ENCODE measurements at regions not wholly inside any gene's neighbourhood (a gene's known extent, or its start where the extent isn't known, plus 50 kb on each side); places are given as distances from the start of the nearest gene placed in this dataset.

DNA sequence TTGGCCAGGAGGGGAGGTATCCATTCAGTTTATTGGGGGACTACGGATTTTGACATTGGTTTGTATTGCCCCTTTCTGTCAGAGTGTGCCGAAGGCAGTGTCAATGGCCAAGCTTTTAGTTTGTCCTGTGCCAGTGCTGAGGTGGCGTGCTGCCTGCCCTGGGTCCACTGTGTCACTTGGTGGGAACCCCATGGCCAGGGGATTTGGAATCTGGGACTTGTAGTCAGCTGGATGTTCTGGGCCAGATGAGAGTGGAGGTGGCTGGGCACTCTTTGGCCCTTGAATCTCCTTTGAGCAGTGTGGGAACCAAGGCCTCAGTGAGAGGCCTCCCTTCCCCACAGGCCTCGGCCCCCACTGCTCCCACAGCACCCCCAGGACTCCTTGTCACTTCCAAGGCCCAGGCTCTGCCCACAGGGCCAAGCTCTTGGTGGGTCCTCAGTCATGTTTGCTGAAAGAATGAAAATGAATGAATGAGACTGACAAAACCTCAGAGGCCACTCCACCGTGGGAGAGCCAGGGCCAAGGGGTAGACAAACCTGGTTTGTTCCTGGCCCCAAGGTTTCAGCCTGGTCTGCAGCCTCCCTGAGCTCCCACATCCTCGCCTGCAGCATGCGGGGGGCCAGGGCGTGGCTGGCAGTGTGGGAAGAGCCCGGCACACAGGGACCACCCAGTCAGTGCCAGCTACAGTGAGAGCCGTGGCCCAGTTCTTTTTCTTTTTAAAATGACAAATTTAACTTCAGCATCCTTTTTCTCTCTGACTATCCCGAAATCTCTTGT, 412.2 kb downstream of the MATN1 start:
- peak; percentile 0 for DNase-seq

DNA sequence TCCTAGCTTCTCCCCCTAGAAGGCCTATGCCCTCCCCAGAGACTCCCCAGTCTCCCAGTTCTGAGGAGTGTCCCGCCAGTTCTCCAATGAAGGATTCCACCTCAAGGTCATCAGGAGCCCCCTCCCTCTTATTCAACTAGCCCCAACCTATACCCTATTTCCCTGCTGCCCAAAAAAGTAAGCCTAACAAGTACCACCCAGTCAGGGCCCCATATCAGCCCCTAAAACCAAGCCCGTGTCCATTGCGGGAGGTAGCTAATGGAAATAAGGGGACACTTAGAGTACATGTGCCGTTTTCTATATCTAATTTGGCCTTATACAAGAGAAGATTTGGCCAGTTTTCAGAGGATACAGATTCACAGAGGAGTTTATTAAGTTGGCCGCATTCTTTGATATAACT, 416.2 kb downstream of the MATN1 start:
- no peak for DNase-seq

DNA sequence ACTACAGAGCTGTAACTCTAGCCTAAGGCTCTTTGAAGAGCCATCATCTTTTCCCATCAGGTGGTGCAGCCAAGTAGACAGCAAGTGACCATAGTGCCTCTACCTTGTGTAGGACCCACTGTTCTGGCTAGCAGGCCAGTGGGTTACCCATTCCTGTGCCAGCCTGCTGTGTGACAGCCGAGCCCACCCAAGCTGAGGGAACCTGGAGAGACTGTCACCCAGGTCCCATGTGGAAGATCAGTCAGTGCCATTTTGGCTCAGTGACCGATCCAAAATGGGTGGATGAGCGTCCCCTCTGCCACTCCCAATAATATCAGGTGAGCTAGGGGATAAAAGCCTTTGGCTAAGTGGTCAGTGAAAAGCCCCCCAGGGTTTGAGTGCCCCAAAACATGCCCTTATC, 417.9 kb downstream of the MATN1 start:
- DNase-seq: peak; percentile 2

DNA sequence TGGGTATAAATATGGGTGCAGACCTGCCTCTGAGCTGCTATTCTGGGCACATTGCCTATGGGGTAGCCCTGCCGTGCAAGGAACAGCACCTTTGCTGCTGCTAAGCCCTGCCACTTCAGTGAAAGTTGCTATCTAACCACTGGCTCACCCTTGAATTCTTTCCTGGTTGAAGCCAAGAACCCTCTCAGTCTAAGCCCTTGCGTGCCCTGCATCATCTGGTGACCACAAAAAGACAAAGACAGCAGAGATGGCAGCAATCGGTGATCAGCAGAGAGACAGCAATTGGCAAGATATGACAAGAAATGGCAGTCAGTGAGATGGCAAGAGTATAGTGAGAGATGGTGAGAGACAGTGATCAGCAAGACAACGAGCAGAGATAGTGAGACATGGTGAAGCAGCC, 418.3 kb downstream of the MATN1 start:
- DNase-seq: no peak

DNA sequence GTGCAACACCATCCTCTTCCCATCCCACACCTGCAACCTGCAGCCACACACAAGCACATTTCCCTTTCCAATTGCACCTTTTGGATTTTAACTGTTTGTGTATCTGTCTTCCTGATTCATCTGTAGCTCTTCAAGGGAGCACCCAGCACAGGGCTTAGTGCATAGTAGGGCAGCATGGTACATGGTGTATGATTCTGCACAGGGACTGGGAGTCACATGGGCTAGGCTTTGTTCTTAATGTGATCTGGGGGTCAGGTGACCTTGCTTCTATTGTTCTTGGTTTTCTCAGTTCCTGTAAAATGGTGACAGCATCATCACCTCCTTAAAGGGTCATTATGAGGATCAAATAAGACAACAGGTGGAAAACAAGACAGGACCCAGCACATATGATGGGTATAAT, 419.3 kb downstream of the MATN1 start:
- no peak for DNase-seq

DNA sequence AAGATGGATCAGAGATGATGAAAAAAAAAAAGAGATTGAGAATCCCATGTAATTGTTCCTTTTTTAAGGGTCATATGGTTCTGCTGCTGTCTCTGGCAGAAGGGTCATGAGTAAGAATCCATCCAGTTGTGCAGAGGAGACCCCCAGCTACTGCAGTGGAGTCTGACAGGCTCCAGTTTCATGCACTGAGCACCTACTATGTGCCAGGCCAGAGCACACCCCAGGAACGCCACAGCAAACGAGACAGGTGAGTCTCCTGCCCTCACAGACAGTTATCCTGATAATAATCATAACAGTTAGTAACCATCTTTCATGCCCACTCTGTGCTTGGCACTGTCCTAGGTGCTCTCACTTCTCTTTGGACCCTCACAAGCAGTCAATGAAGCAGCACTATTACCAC, 420.0 kb downstream of the MATN1 start:
- DNase-seq: no peak

DNA sequence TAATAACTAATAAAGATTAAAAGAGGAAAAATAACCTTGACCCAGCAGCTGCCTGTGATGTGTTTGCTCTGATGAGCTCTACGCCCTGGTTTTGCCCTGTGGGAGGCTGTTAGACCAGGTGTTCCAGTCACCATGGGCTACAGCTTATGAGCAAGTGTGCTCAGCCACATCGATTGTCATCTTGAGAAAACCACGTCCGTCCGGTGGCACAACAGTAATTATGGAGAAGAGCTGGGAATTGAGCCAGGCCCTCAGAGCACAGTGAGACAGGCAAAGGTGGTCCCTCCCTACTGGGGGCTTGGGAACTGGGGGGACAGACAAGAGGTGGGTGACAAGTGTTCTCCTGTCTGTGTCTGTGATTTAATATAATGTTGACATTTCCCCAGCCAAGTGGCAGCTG, 420.5 kb downstream of the MATN1 start:
- no peak for DNase-seq

DNA sequence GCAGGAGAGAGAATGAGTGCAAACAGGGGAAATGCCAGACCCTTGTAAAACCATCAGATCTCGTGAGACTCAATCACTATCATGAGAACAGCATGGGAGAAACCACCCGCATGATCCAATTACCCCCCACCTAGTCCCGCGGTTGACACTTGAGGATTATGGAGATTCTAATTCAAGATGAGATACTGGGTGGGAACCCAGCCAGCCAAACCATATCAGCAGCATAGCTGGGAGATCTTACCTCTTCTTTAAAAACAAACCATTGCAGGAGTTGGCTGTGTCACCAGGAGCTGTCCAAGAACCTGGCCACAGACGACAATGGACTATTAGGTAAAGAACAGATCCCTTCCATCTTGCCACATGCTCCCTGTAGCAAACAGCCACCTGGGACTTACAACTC, 422.7 kb downstream of the MATN1 start:
- DNase-seq: no peak

DNA sequence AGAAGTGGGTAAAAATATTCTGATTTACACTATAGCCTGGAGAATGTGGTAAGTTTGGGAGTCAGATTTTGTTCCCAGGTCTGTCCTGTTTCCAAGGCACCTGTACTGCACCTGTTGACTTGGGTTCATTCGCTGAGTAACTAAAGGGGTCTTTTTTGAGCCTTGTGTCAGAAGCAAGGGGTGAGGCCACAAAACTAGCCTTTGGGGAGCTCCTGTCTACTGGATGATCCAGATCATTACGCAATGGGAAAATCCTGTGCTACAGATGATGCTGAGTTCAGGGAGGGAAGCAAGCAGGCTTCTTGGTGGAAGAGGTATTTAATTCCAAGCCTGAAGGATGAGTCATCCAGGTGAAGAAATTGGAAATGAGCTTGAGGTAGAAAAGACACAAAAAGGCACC, 424.0 kb downstream of the MATN1 start:
- DNase-seq: no peak

DNA sequence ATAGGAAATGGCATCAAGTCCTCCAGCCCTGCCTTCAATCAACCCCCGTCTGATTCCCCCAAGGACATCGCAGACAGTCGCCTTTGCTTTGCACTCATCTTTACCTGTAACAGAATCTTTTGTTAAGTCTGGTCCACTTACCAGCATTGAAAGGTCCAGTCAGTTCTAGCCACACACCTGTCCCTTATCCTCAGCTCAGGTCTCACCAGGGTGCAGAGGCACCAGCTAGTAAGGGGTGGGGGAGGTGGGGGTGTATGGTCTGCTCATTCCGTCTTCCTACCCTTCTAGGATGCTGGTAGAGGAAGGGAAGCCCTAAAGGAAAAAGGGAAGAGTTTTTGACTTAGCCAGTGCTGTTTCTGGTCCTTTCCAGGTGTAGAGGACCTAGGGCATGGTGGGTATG, 427.7 kb downstream of the MATN1 start:
- no peak for DNase-seq

DNA sequence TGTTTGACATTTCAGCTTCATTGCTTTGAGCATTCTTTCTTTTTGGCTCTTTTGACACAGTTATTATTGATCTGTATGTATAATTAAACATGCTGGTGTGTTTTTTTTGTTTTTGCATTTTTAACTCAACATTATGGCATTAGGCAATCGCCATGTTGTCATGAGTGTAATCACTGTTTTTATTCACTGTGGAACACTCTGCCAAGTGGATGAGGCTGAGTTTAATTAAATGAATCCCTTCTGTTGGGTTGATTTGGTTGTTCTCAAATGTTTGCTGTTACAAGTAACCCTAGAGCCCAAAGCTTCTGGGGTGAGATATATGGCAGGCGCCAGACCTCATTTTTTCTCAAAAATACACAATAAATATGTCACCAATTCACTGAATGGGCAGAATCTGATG, 428.1 kb downstream of the MATN1 start:
- no peak for DNase-seq

DNA sequence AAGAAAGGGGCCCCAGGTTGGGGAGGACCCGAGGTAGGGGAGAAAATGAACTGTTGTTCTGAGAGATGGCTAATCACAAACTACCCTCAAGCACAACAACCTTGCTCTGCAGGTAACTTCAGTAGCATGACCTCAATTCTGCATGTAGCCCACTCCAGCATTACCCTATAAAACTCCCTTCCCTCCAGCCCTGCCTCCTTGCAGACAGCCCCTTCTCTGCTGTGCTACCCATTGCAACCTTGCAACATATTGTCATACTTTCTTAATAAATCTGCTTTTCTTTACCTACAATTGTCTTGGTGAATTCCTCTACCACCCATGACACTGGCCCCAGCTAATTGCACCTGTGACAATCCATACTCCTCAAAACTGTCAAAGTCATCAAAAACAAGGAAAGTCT, 428.9 kb downstream of the MATN1 start:
- DNase-seq: no peak

DNA sequence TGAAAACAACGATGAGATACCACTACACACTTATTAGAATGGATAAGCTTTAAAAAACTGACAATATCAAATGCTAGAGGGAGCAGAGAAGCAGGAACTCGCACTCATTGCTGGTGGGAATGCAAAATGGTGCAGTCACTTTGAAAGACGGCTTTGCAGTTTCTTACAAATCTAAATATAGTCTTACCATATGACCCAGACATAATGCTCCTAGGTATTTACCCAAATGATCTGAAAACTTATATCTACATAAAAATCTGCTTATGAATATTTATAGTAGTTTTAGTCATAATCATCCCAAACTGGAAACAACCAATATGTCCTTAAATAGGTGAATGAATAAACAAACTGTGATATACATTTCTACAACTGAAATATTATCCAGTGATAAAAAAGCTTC, 430.9 kb downstream of the MATN1 start:
- no peak for DNase-seq

DNA sequence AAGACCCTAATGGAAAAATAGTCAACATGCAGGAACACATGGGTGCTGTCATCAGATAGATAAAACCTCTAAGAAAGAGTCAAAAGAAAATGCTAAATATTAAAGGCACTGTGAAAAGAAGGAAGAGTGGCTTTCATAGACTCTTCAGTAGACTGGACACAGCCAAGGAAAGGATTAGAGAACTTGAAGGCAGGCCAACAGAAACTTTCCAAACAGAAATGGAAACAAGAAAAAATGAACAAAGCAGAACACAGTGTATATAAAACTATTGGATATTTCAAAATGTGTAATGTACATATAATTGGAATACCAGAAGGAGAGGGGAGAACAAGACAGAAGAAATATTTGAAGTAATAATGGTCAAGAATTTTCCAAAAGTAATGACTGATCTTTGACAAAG, 431.9 kb downstream of the MATN1 start:
- no peak for DNase-seq

DNA sequence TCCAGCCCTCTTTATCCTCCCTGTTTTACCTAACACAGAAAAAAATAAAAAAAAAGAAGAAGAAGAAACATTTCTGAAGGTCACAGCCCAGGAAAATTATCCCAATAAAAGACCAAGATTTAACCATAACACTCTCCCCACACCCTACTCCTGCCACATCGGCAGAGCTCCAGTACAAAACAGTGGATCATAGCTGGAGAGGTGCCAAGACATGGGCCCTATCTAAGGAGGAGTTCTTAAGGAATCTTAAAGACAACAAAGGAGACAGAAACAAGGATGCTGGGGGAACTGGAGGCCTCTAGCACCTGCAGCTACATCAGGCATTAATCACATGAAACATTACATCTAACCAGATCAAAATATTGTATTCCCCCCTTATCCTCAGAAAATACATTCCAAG, 432.8 kb downstream of the MATN1 start:
- no peak for DNase-seq

DNA sequence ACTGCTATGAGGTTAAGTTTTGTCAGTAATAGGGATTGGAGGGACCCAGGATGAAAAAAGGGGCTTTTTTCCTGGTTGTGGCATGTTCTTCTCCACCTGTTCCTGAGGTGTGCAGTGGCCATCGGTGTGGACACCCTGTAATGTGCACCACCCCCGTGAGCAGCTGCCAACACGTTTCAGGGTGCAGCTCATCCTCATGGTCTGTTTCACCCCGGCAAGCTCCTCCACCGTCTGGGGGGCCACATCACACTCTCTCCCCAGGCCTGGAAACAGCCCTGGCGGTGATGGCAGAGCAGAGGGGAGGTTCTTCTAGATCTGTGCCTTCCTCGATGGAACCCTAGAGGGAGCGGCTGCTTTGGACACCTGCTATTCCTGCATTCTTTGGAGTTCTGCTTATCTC, 435.4 kb downstream of the MATN1 start:
- DNase-seq: no peak

DNA sequence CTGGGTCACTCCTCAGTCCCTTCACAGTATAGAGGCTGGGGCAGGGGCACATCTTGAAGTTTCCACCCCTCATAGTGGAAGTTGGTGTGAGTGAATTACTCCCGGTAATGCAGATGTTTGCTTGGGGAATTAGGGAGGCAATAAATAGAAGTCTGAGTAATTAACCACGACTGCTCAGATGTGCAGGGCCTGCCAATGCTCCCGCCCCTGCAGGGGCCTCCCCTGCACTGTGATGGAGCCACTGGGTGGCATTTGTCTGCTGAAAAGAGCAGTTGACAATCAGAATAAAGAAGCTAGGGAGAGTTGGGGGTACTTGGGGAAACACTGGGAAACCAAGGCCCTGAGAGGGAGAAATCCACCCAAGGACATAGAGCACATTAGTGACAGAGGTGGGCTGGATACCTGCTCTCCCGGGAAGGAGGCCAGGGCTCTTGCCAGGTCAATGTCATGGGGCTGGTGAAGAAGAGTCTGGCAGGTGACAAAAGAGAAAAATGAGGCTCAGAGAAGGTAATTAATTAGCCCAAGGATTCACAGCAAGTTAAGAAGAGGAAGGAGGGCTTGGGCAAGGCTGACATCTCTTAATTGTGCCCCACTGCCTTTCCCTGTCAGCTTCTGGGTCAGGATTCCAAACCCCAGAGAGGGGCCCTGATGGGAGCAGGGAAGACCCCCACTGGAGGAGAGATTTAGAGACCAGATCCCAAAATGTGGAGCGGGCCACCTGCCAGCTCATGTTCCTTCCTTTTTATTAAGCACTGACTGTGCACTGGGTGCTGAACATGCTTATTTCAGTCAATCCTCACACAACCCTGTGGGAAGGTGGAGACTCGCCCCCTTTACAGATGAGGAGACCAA, 436.2 kb downstream of the MATN1 start:
- no peak for DNase-seq

DNA sequence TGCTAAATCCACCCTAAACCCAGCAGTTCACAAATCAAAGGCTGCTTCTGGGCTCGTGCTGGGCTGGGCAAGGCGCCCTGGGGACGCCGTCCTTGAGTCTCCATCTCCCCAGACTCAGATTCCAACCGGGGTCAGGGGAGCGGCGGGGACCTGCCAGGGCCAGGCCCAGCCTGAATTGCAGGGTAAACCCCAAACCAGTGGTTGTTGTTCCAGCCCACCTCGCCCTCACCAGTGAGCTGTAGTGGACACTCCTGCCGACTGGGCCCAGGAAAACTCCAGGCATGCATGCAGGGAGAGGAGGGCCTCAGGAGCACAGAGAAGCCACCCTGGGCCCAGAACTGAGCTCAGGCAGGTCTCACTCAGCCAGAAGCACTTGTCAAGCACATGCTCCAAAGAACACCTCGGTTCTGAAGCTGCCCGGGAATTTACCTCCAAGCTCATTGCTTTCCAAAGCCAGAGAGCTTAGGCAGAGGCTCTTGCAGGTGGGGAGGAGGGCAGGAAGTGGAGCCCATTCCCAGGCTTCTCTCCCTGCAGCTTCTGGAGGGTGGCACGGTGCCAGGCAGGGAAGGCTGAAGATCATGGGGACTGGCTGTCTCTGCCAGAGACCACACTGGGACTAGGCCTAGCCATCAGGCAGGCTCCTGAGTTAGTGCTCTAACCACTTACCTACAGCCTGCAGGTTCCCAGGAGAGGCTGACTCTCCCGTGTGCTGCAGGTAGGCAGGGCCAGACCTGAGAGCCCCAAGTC, 437.0 kb downstream of the MATN1 start:
- no peak for DNase-seq

DNA sequence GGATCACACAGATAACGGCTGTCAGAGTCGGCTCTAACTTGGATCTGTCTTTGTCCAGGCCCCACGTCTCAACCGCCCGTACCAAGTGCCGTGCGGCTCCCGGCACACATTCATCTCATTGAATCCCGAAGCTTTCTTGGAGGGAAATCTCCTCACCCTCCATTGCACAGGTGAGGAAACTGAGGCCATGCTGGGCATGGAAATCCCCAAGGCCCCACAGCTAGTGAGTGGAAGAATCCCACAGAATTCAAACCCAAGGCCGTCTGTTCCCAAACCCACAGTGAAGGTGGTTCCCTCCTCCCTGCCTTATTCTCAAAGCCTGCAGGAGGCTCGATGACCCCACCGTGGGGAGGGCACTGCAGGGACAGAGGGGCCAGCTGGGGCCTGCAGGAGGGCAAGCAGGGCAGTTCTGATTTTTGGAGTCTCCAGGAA, 437.9 kb downstream of the MATN1 start:
- no peak for DNase-seq

DNA sequence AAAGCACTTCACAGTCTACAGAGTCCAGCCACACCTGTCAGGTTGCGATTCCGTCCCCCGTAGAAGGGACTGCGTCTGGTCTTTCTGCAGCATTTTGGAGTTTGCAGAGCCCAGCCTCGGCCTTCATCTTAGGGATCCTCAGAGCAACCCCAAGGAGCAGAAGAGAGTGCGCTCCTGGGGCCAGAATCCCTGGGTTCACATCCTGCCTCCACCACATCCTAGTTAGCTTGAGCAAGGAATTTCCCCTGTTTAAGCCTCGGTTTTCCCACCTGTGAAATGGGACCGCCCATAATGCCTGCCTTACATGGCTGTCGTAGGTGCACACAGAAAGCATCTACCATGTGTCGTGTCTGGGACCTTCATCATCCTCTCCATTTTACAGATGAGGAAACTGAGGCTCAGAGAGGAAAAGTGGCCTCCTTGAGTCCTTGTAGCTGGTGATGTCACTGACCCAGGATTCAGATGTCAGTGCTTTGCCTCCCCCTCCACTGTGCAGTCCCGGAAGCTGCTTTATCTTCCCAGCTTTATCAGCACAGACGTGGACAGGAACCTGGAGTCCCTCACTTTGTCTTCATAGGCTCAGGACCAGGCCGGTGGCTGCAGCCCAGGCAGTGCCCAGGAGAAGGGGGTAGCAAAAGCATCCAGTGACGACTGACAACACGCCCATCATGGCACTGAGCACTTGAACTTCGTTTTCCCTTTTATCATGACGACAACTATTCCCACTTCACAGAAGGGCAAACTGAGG, 438.5 kb downstream of the MATN1 start:
- no peak for DNase-seq

DNA sequence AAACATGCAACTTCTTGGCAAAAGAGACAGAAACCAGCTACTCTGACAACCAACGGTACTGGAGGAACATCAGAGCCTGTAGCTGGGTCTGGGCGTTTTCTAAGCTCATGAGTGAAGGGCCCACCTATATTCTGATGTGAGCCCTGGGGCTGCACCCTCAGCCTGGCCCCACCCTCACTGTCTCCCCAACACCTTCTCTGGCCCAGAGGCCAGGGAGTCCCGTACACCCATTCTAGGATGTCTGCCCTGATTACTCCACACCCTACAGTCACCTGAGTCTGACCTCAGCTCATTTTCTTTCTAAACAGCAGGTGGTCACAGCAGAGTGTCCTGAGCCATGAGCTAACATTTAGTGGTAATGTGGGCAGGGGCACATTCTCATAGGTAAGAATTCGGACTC, 439.2 kb downstream of the MATN1 start:
- no peak for DNase-seq

DNA sequence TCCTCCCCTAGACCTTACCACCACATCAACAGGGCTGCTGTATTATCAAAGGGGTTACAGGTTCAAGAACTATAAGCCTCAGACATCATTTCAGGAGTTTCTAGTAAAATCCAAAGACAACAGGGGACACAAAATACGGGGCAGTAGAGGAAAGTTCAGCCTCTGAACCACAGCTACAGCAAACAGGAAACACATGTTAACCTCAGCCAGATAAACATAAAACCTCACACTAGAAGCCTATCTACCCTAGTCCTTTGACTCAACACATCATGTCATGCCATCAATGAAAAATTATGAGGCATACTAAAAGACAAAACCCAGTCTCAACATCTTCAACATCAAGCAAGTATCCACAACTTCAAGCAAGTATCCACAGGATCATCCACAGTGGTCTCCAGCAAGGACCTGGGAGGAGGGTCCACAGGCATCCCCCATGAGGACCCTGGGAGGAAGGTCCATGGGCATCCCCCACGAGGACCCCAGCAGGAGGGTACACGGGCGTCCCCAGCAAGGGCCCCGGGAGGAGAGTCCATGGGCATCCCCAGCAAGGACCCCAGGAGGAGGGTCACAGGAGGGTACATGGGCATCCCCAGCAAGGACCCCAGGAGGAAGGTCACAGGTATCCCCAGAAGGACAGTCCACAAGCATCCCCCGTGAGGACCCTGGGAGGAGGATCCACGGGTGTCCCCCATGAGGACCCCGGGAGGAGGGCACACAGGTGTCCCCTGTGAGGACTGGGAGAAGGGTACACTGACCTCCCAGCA, 440.0 kb downstream of the MATN1 start:
- no peak for DNase-seq
